SK-N-MC (cell line): ENCODE measurements at regions not wholly inside any gene's neighbourhood (a gene's known extent, or its start where the extent isn't known, plus 50 kb on each side); places are given as distances from the start of the nearest gene placed in this dataset.

Source experiments
- EZH2 ChIP-seq: fragments of 200-600 bp; sonication (generic); IDR thresholded peaks from one replicate; pipeline ENCODE4 v1.6.1; 2017; ENCODE audit warnings: antibody characterized with exemption
- FOXP2 ChIP-seq: optimal IDR thresholded peaks from 2 replicates; pipeline ENCODE3; 2011; ENCODE audit warnings: mild to moderate bottlenecking, moderate library complexity; ENCODE audit not compliant: insufficient read depth; ENCODE audit errors: extremely low read length, control extremely low read depth
- POLR2AphosphoS5 ChIP-seq: IDR thresholded peaks from 2 replicates; pipeline ENCODE4 v1.6.1; 2012; ENCODE audit warnings: mild to moderate bottlenecking, low read depth, low read length, borderline replicate concordance

DNA sequence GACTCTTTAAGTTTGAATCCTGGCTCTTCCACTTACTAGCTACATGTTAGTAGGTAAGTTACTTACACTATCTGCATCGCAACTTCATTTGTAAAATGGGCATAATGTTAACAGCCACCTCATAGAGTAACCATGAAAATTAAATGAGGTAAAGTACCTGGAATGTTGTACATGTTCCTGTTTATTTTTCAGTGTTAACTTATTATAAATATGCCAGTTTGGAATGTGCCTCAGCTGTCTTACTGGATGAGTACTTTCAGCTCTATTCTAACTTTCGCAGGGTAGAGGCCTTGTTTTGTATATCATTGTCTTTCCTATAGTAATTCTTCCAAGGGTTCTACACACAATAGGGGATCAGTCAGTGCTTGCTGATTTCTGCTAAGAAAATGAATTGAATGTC, 167.4 kb downstream of the DUSP10 start:
- no peak for TF ChIP-seq POLR2AphosphoS5
- no peak for TF ChIP-seq EZH2
- no peak for TF ChIP-seq FOXP2
